ENCODE measurements at regions not wholly inside any gene's neighbourhood (a gene's known extent, or its start where the extent isn't known, plus 50 kb on each side); places are given as distances from the start of the nearest gene placed in this dataset.

DNA sequence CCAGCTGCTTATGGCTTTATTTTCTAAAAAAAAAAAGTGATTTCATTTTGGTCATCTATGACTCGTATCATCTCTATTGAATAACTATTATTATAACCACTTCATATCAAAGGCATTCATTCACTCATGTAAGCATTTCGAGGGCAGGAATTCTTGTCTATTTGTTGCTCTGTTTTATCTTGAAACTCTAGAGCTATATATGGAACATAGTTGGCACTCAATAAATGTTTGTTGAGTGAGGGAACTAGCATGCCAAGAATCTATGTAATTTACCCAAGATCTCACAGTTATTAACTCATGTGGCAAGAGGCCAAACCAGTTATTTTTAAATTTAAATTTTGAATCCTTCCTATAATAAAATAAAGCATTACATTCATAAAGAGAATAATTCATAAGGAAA lies 470.1 kb downstream of the TMX3 start:
- TF ChIP-seq CTCF (IDR thresholded peaks at IDR 0.05; ENCODE audit: low read length) = no peak
- TF ChIP-seq EZH2 (IDR thresholded peaks at IDR 0.05; ENCODE audit: borderline replicate concordance, low read length) = no peak

All from OCI-LY1 (cell line).